ENCODE measurements at regions not wholly inside any gene's neighbourhood (a gene's known extent, or its start where the extent isn't known, plus 50 kb on each side); places are given as distances from the start of the nearest gene placed in this dataset.

DNA sequence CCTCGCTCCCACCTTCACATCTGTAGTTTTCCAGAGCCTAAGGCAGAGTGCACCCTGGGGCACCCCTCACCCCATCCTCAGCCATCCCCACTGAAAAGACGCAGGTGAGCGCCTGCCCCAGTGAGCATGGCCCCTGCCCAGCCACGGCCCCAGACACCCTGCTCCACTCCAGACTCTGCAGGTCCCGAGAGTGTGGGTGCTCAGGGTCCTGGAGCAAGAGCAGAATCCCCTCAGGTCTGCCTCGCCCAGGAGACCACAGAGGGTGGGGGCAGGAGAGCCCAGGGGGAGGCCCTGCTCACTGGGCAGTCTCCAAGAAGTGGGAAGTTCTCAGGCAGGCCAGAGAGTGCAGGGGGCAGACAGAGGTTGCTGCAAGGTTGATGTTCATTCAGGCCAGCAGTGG lies 158.6 kb upstream of the PPP1R26 start:
- DNase-seq (ENCODE audit: extremely low read depth in 1 of 11, low read depth in 9 of 11, low spot score in 4 of 11), result no peak

DNA sequence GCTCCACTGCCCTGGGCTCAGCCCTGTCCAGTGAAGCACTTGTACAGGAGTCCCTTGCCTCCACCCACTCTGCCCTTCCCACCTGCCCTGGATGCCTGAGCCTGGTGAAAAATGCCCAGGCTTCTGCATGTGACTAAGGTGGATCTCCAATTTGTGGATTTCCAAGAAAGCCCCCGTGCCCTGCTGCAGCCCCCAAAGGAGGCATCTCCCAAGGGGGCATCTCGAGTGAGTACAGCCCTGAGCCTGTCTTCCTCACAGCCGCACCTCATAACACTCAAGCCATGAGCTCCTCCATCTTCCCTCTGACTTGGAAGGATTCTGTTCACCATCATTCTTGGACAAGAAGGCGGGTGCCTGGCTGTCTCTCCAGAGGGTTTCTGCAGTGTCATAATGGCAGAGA lies 158.0 kb upstream of the PPP1R26 start:
- no peak for DNase-seq (ENCODE audit: extremely low read depth in 1 of 11, low read depth in 9 of 11, low spot score in 4 of 11)

DNA sequence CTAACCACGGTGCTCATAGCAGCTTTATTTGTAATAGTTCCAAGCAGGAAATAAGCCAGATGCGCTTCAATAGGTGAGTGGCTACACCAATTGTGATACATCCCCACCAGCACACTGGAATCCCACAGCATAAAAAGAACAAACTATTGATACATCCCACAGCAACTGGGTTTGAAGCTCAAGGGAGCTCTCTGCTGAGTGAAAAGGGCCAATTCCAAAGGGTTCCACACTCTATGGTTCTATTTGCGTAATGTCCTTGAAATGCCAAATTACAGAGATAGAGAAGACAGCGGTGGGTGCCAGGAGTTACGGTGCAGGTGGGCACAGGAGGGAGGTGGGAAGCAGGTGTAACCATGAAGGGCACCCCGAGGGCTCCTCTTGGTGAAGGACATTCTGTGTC lies 155.3 kb upstream of the PPP1R26 start:
- DNase-seq (ENCODE audit: extremely low read depth in 1 of 11, low read depth in 9 of 11, low spot score in 4 of 11), result no peak

DNA sequence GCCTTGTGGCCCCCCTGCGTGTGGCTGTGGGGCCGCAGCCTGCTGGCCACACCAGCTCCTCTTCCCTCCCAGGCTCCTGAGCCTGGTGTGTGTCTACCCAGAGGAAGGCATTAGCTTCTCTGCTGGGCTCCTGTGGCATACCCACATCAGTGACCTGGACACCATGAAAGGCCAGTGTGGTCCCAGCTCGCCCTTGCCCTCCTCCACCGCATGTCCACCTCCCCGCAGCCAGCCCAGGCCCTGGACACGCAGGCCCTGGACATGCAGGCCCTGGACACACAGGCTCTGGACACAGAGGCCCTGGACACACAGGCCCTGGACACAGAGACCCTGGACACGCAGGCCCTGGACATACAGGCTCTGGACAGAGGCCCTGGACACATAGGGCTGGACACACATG lies 153.4 kb upstream of the PPP1R26 start:
- DNase-seq (ENCODE audit: extremely low read depth in 1 of 11, low read depth in 9 of 11, low spot score in 4 of 11), result no peak

DNA sequence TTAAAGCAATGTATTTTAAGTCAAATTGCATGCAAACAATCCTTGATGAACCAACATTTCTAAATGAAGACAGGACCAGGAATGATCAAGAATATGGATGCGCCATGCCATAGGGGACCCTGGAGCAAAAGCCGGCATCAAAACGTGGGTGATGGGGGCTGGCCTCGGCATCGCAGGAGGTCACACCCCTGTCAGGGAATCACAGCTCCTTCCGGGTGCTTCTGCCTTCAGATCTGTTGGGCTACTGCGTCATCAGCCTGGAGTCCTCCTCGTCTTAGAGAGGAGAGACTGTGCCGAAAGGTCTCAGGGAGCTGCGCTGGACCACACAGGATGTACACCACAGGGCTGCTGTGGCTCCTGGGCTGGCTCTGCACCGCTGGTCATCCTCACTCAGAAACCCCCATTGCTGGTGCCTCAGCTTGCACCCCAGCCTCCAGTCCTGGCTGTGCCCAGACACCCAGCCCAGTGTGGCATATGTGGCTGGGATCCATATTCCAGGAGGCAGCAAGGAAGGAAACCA lies 152.9 kb upstream of the PPP1R26 start:
- no peak for DNase-seq (ENCODE audit: extremely low read depth in 1 of 11, low read depth in 9 of 11, low spot score in 4 of 11)

DNA sequence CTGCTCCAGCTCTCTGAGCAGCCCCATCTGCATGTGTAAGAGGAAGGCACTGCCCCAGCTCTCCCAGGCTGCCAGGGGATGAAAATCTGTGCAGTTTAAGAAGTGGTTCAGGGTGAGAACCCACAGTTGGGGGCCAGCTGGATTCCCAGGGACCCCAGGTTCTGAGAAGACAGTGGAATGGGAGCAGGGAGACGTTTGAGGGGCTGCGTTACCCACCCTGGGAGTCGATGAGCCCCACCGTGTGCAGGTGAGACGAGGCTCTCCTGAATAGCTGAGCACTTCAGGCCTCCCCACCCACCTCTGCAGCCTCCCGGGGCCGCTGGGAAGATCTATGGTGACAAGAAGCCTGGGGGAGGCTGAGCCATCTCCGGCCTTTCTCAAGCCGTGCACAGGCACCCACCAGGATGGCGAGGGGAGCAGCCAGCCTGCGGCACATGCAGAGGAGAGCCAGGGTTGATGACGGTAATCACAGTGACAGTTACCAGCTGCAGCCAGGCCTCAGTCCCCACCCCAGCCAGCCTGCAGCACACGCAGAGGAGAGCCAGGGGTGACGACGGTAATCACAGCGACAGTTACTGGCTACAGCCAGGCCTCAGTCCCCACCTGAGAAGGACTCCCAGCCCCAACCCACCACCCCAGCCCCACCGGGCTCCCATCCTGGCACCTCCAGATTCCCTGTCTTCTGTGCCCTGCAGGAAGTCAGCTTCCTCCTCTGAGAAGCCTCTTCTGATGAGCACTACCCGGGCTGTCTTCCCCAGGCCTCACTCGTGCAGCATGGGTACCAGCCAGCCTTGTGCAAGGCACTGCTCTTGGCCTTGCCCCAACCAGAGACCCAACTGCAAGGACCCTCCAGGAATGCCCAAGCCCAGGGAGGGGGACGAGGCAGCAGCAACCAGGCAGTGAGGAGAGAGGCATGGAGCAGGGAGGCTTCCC lies 150.8 kb upstream of the PPP1R26 start:
- DNase-seq (ENCODE audit: extremely low read depth in 1 of 11, low read depth in 9 of 11, low spot score in 4 of 11), result no peak

DNA sequence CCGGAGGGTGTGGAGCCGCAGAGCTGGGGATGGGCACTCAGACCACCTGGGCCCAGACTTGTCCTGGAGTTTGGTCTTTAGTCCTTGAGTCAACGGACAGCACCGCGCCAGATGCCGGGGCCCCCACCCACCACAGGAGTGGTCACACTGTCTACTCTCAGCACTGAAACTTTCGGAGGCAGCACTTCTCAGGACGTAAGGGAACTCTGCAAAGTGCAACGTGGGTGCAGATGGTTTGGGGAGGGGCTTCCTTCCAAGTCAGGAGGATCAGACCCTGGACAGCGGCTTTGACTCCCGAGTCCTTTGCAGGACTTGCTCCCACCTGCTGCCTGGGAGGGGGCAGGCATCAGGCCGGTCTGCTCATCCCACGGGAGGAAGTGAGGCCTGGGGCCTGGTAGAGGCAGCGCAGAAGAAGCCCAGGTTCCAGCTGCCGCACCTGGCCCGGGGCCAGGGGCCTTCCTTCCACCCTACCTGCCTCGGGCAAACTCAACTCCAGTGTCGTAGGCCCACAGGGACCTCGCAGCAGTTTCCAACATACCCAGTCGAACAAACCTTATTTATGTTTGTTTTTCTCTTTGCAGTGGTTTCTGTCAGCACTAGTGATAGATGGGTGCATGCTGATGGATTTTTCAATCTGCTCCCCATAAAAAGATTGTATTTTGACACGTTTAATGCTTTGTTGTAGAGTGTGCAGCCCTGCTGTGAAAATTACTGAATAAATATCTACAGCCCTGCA lies 149.8 kb upstream of the PPP1R26 start:
- peak in 4 of 11 donors; percentile 18 to 30 (median 26) for DNase-seq (ENCODE audit: extremely low read depth in 1 of 11, low read depth in 9 of 11, low spot score in 4 of 11)

DNA sequence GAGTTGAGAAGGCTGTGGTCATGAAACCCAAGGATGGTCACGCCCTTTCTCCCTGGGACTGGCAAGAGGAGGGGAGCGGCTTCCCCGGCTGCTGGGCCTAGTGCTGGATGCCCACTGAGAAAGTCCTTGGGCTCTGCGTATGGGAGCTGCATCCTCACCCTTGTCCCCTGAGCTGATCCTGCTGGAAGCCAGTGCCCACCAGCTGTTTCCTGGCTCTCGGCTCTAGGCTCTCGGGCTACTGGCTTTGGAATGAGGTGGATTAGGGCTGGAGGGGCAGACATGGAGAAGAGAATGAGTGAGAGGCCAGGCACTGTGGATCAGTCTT lies 149.3 kb upstream of the PPP1R26 start:
- no peak for DNase-seq (ENCODE audit: extremely low read depth in 1 of 11, low read depth in 9 of 11, low spot score in 4 of 11)

DNA sequence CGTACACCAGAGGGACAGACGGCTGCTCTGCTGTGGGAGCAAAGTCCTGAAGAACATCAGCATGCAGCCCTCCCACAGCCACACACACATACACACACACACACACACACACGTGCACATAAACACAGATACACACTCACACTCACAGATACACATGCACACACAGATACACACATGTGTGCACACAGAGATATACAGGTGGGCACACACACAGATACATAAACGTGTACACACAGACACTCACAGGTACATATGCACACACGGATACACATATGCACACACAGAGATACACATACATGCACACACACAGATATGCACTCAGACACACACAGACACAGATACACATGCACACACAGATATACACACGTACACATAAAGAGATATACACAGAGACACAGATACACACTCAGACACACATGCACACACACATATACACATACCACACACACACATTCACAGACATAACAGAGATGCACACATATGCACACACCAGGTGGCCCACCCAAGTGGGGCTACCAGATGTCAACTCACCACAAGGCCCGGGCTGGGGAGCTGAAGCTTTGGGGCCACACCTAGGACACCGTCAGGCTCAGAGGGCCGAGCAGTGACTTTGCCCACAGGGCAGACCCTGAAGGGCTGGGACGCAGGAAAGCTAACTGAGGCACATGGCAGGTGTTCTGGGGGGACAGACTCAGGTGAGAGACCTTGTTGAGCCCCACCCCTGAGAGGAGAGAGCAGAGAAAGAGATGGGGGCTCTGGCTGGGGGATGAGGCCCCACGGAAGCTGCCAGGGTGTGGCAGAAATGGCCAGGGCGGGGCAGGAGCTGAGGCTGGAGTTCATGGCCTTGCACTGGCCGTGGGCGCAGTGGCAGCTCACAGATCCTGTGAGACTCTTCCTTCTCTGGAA lies 148.6 kb upstream of the PPP1R26 start:
- DNase-seq (ENCODE audit: extremely low read depth in 1 of 11, low read depth in 9 of 11, low spot score in 4 of 11), result no peak

DNA sequence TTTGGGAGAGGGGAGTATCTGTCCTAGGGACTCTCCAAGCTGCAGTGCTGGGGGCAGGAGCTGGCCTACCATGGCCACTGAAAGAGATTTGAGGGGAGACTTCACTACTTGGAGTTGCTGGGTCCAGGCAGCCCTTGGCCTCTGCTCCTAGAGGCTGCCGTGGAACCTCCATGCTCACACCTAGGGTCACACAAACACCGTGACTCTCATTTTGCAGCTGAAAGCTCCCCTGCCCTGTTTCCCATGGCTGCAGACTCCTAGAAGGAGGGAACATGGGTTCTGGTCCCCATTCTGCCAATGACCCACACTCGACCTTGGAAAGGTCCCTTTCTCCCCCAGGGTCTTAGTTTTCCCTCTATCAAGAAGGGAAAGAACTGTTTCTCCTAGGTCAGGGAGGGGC lies 147.1 kb upstream of the PPP1R26 start:
- no peak for DNase-seq (ENCODE audit: extremely low read depth in 1 of 11, low read depth in 9 of 11, low spot score in 4 of 11)

DNA sequence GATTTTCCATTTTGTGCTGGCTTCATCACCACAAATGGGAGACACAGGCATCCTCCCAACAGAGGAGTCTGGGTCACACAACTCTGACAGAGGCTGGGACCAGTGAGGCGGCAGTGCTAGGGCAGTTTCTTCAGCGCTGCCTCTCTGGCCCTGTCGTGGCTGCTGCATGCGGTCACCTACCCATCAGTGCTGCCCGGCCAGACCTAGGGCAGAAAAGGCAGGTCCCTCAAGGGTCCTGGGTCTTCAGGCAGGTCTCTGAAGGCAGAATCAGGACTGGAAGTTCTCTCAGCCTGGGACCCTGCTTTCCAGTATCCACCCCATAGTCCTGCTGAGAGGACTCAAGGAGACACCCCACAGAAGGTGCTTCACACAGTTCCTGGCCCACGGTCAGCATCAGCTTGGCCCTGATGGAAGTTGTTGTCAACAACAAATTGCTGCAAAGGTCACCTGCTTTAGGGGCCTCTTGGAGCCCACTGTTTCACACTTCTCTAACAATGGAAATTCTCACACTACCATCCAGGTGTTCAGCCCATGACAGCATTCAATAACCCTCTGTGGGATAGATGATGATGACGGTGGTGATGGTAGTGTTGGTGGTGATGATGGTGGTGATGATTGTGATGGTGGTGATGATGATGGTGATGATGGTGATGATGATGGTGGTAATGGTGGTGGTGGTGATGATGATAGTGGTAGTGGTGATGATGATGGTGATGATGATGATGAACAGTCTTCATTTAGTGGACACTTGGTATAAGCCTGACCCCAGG lies 146.4 kb upstream of the PPP1R26 start:
- DNase-seq (ENCODE audit: extremely low read depth in 1 of 11, low read depth in 9 of 11, low spot score in 4 of 11), result no peak

DNA sequence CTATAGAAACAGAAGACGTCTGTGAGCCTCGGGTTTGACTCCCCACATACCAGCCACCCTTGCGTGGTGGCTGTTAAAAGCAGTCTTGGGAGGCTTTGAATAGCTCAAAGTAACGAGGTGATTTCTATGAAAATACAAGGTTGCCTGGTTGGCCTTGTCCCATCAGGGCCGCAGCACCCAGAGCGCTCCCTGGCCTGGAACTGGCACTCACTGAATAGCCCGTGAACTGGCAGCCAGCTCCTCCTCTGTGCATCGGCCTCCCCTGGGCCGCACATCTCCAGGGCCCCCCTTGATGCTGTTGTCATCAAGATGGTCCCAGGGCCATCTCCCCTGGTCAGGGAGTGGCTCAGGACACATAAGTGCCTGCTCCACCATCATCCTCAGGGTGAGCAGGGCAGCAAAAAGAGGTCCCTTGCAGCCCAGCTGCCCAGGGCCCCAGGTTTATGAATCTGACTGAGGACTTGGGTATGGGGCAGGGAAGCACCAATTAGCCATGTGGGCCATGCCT lies 144.6 kb upstream of the PPP1R26 start:
- DNase-seq (ENCODE audit: extremely low read depth in 1 of 11, low read depth in 9 of 11, low spot score in 4 of 11), result no peak

DNA sequence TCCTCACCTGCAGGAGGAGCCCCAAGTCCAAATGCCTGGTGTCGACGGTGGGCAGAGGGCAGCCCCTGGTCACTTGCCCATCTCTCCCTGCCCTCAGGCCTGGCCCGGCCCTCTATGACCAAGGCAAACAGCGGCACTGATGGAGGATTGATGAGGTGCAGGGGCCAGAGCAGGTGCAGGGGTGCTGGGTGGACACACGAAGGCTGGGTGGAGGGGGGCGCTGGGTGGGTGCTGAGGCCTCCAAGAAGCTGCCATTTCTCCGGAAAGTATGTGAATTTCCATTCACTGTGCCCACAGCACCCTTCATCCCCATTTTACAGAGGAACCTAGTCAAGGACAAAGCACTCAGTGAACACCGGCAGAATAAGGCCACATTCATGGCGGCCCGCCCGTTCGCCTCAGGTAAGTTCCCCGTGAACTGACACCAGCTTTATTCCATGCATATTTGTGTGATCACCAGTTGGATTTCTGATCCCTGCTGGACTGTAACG lies 143.8 kb upstream of the PPP1R26 start:
- no peak for DNase-seq (ENCODE audit: extremely low read depth in 1 of 11, low read depth in 9 of 11, low spot score in 4 of 11)

DNA sequence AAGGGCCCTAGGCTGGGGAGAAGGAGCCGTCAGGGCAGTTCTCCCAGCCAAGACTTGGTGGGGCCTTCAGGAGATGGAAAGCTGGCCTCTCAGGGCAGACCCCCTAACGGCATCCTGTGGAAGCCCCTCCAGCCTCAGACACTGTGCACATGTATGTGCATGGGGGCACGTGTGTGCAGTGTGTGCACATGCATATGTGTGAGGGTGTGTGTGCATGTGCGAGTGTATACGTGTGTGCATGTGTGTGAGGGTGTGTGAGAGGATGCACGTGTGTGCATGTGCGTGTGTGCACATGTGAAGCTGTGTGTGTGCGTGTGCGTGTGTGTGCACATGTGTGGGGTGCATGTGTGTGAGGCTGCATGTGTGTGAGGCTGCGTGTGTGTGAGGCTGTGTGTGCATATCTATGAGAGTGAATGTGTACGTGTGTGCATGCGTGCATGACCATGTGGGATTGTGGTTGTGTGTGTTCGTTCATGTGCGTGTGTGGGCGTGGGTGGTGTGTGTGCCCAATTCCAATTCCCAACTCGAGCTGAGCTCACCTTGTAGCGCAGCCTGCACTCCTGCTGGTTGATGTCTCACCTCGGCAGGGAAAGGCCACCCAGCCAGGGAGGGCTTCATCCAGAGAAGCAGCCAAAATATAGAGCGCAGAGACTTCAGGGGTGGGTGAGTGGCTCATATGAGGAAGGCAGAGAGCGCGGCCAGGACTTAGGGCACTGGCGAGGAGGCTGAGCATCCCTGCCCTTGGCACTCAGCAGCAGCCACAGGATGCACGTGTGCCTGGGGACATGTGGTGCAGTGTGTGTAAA lies 142.7 kb upstream of the PPP1R26 start:
- no peak for DNase-seq (ENCODE audit: extremely low read depth in 1 of 11, low read depth in 9 of 11, low spot score in 4 of 11)

DNA sequence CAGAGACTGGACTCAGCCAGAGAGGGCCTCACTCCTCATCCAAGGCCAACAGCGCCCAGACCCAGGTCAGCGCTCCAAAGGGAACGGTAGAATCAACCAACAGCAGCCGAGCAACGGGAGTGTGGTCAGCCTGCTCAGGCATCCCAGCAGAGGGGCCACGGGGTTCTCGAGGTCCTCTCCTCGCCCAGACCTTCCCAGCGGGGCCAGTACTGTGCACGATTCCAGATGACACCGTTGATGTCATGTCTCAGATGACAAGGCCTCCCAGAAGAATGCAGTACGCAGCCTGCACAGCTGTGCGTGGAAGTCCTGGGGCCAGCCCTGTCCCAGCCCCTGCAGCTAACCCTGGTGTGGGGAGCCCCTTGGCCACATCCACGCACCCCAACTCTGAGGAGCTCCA lies 141.0 kb upstream of the PPP1R26 start:
- no peak for DNase-seq (ENCODE audit: extremely low read depth in 1 of 11, low read depth in 9 of 11, low spot score in 4 of 11)

DNA sequence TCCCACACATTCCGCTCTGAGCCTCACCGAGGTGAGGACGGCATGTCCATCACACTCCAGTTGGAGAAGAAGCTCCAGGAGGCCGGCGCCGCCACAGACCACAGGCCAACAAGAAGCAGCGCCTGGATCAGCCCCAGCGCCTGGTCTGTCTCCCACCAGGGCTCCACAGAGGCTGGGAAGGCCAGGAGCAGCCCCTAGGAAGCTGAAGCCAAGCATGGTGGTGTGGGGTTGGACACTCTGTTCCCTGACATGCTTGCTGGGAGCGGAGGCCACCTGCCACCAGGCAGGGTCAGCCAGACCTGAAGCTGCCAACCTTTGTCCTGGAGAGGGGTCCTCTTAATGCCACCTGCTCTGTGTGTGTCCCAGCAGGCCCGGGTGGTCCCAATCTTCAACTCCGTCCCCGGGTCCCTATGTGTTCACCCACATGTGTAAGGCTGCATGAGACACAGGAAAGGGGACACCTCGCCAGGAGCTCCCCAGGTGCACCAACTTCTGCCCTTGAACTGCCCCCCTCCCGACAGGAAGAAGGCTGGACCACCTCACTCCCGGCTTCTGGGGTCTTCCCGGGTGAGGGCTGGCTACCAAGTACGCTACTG lies 140.1 kb upstream of the PPP1R26 start:
- no peak for DNase-seq (ENCODE audit: extremely low read depth in 1 of 11, low read depth in 9 of 11, low spot score in 4 of 11)

DNA sequence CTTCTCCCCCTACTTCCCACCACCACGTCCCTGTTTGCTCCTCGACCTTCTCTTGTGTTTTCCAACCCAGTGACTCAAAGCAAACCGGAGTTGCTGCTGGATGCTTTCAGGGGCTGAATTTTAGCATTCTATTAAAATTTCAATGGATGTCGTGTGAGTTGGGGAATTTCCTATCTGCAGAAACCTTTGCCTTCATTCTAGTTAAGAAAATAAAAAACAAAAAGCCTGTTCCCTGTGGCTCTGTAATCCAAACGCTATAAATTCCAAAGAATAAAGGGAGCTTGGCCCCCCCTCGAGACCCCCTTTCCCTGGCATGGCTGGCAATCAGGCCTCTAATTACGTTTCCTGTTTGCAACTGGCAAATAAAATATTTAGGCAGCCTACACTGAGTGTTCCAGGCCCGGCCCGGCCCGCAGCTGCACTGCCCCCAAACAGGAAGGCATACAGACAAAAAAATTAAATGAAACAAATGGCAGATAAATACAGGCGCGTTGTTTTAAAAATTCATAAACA lies 139.4 kb upstream of the PPP1R26 start:
- DNase-seq (ENCODE audit: extremely low read depth in 1 of 11, low read depth in 9 of 11, low spot score in 4 of 11), result no peak
